ENCODE measurements at regions not wholly inside any gene's neighbourhood (a gene's known extent, or its start where the extent isn't known, plus 50 kb on each side); places are given as distances from the start of the nearest gene placed in this dataset.
"Not testable (repeated sequence)": the region's sequence is repeated elsewhere in the genome, so short reads cannot be mapped to it uniquely, and the experiment has no call there.

DNA sequence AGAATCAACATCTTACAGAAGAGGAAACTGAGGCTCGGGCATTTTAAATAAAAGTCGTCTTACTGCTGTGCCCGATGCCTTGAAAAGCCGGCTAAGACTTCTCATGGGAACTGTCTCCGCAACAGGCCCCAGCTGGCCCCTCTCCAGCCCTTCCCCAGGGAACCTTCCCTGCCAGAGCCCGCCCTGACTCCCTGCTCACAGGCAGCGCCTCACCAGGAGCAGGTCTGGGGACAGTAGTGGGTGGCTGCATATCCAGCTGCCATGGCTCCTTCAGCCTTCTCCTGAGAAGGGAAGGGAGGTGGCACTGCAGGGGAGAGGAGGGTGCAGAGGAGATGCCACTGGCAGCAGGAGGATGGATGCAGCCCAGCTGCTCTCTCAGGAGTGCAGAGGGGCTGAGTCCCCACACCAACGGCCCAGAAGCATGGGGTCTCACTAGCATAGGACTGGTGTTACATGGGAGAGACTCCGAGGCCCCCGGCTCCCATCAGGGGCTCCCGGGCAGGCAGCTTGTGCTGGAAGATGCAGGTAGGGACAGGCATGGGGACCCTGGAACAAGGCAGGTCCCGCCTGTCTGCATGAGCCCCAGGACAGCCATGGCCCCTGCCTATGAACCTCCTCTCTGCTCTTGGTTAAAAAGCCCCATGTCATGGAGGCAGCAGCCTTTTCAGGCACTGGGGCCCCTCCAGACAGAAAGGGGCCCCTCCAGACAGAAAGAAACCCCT, 216.4 kb upstream of the SGCG start:
- DNase-seq, result no peak

DNA sequence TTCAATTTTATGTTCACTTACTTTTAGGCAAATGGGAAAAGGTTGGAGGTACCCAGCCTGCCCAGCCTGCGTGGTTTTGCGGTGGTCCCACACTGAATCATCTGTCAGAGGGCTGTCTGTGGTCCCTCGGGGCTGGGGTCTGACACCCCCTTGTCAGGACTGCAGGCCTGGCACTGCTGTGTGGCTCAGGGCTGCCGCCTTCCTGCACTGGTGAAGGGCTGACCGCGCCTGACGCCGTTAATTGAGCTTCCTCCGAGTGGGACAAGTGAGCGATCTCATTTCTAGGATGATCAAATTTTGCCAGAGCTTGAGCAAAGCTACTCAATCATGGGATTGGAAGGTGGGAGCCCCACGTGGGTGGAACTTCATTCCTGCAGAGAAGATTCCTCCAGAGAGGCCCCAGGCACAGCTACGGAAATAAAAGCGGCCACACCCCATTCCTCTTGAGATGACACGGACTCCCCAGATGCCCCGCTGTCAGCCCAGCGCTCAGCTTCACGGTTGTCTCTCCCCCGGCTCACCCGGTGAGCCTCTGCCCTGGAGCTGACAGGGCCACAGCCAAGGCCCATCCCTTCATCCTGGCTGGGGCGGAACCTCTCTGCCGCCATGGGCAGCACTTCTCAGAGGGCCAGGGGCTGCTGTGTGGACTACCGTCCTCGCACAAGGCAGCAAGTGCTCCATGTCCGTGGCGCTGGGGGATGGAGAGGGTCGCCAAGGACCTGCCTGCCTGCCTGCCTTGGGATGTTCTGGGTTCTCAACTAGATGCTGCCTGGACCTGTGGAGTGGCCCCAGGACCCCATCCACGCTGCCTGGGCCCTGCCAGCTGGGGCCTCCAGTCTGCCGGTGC, 215.5 kb upstream of the SGCG start:
- DNase-seq, result not testable (repeated sequence)

DNA sequence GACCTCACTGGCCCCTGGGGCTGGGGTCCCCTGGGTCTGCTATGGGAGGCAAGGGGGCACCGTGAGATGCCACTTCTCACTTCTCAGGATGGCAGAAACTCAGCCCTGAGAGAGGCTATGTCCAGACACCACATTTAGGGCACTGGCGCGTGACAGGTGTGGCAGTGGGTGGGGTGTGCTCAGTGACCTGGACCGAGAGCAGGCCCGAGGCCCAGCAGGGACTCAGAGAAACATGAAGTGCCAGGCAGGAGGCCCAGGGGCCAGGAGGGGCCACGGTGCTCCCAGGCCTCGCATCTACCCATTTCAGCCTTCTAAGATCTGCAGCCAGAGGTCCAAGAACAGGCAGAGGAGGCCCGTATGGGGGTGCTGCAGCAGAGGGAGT, 214.9 kb upstream of the SGCG start:
- DNase-seq, result not testable (repeated sequence)

DNA sequence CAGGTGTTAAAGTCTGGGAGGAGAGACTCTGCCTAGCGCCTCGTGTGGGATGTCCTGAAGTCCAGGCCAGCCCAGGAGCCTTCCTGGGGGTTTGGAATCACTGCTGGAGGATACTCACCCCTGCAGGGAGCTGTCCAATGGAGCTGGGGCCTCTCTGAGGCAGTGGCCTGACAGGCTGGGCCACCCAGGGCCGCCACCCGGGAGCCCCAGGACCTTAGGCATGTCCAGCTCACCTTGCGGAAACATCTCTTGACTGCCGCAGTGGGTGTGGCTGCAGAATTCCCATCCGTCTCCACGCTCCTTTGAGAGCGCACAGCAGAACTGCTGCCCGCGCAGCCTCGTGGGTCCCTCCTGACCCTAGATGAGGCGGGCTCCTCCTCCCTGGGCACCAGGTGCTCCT, 214.0 kb upstream of the SGCG start:
- DNase-seq, result not testable (repeated sequence)

DNA sequence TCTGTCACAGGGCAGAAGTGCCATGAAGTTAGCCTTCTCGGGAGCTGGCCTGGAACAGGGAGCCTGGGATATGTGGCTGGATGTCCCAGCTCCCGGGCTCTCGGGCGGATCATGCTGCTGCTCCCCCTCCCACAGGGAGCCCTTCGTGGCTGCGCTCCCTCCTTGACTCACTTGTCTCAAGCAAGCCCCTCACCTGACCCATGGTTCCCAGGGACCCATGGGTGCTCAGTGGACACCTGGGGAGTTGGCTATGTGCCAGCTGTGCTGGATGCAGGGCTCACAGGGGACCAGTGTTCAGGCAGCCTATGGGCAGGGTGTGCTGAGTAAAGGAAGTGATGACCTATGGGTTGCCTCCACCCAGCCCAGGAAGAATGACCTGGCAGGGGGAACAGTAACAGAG, 213.1 kb upstream of the SGCG start:
- no peak for DNase-seq

DNA sequence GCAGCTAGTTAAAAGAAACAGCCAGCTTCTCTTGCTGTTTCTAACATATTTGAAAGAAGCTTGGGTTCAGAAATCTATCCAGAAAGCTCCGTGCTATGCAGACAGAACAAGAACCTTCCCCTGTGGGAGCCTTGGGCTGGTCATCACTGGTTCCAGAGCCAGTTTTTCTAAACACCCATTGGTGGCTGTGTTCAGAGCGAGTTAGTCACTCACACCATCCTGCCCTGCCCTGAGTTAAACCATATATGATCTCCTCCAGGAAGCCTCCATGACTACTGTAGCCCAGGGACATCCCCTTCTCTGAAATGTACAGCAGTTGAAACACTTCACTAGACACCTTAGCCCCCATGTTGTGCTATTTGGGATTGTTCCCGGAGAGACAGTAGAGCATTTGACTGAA, 200.8 kb upstream of the SGCG start:
- DNase-seq, result no peak

DNA sequence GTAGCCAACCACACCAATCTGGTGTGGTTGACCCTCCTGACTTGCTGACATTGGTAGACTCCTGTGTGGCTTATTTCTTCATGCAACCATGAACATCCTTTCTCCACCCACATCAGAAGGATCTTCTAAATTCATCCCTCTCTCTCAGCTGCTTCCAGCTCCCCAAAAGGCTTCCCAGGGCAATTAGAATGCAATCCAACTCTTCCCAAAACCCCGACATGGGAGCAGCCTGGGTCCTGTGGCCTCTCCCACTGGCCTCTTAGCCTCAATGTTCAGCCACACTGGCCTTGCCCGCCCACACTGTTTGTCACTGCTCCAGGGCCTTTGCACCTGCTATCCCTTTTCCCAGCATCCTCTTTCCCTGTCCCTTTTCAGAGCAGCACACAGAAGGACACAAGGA, 199.8 kb upstream of the SGCG start:
- DNase-seq, result no peak

DNA sequence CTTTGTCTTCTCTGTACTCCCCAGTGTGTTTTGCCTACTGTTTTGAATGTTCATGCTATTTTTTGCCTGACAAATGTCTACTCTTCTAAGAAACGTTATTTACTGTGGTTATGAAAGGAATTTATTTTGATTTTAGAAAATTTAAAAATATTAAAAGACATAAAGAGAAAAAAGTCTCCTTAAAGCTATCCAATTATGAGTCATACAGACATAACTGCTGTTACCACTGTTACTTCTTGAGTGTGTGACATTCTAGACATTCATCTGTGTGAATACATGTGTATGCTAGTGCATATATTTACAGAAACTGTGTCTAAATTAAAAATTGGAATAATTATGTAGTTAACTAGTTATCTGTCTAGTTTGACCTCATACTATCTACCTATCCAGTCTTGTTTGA, 187.6 kb upstream of the SGCG start:
- no peak for DNase-seq

DNA sequence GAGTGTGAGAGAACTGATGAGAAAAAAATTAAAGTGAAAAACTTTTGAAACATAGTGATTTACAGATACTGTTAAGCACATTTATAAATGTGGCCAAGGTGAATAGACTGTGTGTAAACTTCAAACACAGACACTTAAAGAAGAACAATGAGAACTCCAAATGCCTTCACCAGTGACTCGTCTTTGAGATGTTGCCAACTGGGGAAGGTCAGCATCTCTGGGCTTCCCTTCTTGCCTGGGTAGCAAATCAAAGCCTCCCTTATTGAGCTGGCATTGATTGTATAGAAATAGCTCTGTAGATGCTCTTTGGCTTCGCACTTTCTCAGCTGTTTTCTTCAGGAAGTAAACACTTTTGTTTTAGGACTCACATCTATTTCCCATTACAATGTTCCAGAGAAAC, 177.3 kb upstream of the SGCG start:
- DNase-seq, result no peak

DNA sequence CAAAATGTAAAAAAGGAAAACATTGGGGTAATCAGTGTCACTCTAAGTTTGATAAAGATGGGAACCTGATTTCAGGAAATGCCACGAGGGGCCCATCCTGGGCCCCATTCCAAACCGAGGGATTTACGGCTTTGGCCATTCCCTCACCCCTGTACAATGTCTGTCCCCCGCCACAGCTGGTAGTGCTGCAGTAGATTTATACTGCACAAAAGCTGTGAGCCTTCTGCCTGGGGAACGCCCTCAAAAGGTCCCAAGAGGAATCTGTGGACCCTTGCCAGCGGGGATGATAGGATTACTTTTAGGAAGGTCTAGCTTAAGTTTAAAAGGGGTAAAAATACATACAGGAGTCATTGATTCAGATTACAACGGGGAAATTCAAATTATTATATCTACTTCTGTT, 173.4 kb upstream of the SGCG start:
- no peak for DNase-seq

DNA sequence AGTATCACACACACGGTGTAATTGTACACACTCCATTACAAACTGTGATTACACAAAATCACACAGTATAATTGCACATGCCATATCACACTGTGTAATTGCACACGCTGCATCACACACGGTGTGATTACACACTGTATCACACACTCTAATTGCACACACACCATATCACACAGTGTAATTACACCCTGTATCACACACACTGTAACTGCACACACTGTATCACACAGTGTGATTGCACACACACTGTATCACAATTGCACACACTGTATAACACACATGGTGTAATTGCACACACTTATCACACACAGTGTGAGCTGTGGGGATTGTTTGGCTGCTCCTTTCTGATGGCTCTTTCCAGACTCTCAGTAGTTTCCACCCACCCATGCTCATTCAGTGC, 162.6 kb upstream of the SGCG start:
- no peak for DNase-seq

DNA sequence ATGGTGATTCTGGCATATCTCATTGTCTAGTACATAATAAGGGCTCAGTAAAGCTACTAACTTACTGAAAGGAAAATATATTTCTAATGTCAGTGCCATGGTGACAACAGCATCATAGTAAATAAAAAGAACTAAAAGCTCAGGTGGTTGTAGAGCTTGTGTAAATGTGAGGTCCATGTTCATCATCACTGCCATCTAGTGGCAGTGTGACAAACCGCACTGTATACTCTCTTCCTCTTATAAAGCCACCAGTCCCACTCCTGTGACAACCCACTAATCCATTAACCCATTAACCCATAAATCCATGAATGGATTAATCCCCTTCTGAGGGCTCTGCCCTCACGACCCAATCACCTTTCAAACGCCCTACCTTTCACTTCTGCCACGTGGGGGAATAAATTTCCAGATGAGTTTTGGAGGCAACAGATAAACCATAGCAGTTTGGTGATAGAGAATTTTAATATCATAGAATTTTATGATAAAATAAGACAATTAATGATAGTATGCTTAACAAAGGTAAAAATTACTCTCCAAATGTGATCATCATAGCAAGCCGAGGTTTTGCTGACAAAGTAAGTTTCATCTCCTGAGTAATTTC, 160.4 kb upstream of the SGCG start:
- peak; percentile 36 to 62 for DNase-seq

DNA sequence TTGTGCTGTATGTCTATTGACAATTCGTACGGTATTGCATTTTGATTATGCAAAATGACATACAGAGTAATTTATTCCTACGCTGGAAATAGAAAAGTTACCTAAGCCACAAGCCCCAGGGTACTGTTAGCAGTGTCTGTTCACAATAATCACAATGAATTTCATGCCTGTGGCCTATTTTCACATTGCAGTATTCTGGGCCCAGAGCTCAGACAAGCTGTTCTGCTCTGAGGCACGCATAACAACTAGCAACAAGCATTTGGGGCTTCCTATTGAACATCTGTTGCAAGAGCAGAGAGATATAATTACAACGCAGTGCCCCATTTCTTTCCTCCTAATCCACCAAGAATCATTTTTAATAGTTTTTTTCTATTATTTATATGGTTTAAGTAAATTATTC, 158.9 kb upstream of the SGCG start:
- DNase-seq, result no peak

DNA sequence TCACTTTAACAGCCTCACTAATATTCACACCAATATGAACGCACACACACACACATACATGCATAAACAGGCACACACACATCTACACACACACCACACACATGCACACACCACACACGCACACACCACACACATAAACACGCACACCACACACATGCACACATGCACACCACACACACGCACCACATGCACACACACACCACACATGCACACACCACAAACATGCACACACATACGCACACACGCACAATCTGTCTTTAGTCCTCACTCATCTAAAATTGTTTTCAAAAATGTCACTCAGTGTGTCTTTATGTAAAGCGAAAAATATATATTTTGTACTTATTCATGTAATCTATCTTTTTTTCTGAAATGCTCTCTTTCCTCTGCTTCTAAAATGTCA, 158.1 kb upstream of the SGCG start:
- no peak for DNase-seq

DNA sequence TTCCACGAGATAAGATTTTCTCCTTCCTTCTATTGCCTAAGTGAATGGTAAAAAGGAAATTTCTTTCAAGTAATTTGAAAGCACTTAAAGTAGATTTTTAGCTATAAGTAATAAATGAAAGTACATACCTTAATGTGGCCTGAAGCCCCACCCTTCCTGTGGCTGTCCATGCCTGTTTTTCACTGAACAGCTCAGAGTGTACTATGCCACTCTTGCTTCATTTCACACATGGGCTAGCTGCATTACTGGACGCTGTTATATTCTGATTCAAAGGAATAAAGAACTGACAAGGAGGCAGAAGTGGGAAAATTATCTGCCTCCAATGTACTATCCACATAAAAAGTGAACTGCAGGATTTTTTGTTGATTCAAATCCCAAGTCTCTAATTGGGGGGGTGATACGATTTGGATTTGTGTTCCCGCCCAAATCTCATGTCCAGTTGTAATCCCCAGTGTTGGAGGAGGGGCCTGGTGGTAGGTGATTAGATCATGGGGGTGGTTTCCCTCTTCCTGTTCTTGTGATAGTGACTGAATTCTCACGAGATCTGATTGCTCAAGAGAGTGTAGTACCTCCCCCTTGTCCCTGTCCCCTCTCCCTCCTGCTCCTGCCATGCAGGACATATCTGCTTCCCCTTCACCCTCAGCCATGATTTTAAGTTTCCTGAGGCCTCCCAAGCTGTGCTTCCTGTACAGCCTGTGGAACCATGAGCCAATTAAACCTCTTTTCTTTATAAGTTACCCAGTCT, 154.7 kb upstream of the SGCG start:
- DNase-seq, result no peak

DNA sequence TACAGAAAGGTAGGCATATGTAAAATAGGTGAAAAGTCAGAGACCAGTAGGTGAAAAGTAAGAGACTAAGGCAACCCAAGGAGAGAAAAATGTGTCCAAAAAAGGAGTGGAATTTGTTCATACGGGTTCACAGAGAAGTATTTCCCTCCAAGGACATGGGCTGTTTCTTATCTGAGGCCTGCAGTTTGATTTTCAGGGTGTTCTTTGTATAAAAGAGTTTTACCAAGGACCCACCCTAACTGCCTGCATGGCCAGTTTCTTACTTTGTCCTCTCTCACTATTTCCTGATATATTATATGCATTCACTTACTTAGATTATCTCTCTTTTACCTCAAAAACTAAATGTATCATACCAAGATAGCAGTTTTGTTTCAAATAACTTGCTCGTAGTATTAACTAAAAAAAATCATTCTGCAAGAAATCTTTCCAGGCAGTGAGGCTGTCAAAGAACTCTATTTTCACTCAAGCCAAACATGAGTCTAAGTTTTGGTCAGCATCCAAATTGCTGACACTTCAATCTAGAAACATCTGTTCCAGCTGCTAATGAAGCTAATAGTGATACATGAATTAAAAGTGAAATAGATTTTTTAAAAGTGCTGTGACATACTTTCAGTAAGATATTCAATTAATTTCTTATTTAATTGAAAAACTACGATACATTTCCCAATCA, 141.4 kb upstream of the SGCG start:
- DNase-seq, result no peak

DNA sequence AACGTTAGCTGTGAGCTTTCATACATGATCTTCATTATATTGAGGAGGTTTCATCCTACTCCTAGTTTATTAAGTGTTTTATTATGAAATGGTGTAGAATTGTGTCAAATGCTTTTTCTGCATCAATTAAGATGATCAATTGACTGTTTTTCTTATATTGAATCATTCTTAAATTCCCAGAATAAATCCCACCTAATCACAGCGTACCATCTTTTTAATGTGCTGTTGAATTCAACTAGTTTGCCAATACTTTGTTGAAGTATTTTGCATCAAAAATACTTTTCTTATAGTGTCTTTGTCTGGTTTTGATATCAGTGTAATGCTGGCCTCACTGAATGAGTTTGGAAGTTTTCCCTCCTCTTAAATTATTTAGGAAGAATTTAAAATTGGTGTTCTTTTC, 138.6 kb upstream of the SGCG start:
- peak in 1 of 2 donors; percentile 34 for DNase-seq

DNA sequence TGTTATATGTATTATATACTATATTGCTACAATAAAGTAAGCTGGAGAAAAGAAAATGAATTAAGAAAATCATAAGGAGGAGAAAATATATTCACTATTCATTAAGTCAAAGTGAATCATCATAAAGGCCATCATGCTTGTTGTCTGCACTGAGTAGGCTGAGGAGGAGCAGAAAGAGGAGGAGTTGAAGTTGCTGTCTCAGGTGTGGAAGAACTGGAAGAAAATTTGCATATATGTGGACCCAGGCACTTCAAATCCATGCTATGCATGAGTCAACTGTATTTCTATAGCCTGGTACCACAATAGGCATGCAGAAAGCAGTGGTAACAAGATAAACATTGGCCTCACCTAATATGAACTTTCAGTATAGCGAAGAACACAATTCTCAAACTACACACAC, 135.9 kb upstream of the SGCG start:
- no peak for DNase-seq

DNA sequence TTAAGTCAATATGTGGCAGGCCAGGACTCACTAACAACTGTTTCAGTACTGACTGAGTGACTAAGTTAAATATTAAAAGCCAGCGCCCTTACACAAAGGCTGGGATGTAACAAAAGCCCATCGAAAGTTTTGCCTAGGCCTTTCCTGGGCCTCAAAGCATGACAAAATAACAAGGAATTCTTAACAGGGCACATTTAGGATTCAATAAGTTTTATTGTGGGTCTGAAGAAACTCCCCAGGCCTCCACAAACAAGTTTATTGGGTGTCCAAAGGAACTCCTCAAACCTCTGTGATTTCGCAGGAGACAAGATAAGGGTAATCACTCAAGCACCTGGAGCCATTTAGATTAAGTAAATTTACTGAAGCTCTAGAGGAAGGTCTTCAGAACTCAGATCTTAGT, 130.7 kb upstream of the SGCG start:
- DNase-seq, result no peak

DNA sequence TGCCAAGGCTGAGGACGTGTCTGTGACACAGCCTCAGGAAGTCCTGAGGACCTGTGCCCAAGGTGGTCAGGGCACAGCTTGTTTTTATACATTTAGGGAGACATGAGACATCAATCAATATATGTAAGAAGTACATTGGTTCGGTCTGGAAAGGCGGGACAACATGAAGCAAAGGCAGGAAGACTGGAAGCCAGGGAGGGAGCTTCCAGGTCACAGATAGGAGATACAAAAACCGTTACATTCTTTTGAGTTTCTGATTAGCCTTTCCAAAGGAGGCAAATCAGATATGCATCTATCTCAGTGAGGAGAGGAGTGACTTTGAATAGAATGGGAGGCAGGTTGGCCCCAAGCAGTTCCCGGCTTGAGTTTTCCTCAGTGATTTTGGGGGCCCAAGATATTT, 127.1 kb upstream of the SGCG start:
- not testable (repeated sequence) for DNase-seq

DNA sequence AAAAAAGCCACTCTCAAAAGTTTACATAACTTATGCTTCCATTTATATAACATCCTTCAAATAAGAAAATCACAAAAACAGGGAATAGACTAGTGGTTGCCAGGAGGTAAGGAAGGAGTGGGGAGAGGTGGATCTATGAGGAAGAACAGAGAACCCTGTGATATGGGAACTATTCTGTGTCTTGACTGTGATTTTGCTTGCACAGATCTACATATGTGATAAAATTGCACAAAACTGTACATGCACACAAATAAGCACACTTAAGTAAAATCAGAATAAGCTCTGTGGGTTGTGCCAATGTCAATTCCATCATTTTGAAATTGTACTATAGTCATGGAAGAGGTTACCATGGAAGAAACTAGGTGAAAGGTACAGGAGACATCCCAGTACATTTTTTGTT, 121.6 kb upstream of the SGCG start:
- DNase-seq, result no peak

DNA sequence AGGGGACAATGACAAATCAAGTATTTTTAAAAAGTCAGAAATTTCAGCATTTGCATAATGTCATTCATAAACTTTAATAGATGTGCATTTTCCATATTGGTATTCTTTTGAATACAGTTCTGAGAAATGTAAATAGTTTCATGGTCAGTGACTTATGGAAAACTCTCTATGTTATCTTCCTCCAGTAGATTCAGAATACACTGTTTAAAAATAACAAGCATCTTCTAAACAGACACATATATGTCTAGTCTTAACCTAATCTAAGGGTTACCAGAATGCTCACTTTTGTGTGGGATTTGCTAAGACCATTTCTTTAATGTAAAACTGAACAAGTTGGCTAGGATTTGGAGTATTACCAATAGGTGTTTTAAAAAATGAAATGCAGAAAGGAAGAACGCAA, 119.8 kb upstream of the SGCG start:
- no peak for DNase-seq

All from right lung (tissue), 2 donors.